D721Med (cell line): ENCODE measurements at regions not wholly inside any gene's neighbourhood (a gene's known extent, or its start where the extent isn't known, plus 50 kb on each side); places are given as distances from the start of the nearest gene placed in this dataset.

Experiments
- DNase-seq: peaks from one replicate; pipeline ENCODE4 v3.0.0; 2011; ENCODE audit warnings: low spot score; ENCODE audit not compliant: insufficient read length
- FAIRE-seq: peaks from 2 replicates; lab custom pipeline; 2011; peaks lifted over from hg19 to GRCh38; lab: Jason Lieb, UNC
- CTCF ChIP-seq: IDR thresholded peaks from 2 replicates; pipeline ENCODE4 v1.5.1; 2012; ENCODE audit warnings: mild to moderate bottlenecking, control low read depth; ENCODE audit not compliant: insufficient read depth; ENCODE audit errors: missing control alignments

- FAIRE-seq (no peak), DNase-seq (no peak)
- no peak for TF ChIP-seq CTCF
Observed at GRCh38 chr4:125398263-125399002, 83.7 kb downstream of the FAT4 start.

GRCh38 chr4:125400756-125401155, 86.0 kb downstream of the FAT4 start:
- FAIRE-seq (no peak), DNase-seq (no peak)
- TF ChIP-seq CTCF, result no peak

GRCh38 chr4:125401784-125402183, 87.0 kb downstream of the FAT4 start:
- no peak for FAIRE-seq
- TF ChIP-seq CTCF, result no peak
- DNase-seq, result no peak

- FAIRE-seq (no peak), DNase-seq (no peak)
- TF ChIP-seq CTCF, result no peak
Observed at GRCh38 chr4:125420526-125420925, 105.8 kb downstream of the FAT4 start.

GRCh38 chr4:125421547-125421946, 106.8 kb downstream of the FAT4 start:
- no peak for TF ChIP-seq CTCF
- no peak for DNase-seq
- FAIRE-seq, result no peak

- DNase-seq, result no peak
- no peak for FAIRE-seq
- no peak for TF ChIP-seq CTCF
Observed at GRCh38 chr4:125423124-125423523, 108.4 kb downstream of the FAT4 start.

- no peak for TF ChIP-seq CTCF
- no peak for FAIRE-seq
- DNase-seq, result no peak
Observed at GRCh38 chr4:125428832-125429231, 114.1 kb downstream of the FAT4 start.
